HG02981 (cell line): ENCODE measurements at regions not wholly inside any gene's neighbourhood (a gene's known extent, or its start where the extent isn't known, plus 50 kb on each side); places are given as distances from the start of the nearest gene placed in this dataset.
"Not testable (repeated sequence)": the region's sequence is repeated elsewhere in the genome, so short reads cannot be mapped to it uniquely, and the experiment has no call there.

Experiments used
- ATAC-seq: cut with Tn5 transposase; IDR thresholded peaks from one replicate; pipeline ENCODE4 v1.9.1; 2021; ENCODE audit warnings: mild to moderate bottlenecking, moderate library complexity; ENCODE audit not compliant: unreplicated experiment

DNA sequence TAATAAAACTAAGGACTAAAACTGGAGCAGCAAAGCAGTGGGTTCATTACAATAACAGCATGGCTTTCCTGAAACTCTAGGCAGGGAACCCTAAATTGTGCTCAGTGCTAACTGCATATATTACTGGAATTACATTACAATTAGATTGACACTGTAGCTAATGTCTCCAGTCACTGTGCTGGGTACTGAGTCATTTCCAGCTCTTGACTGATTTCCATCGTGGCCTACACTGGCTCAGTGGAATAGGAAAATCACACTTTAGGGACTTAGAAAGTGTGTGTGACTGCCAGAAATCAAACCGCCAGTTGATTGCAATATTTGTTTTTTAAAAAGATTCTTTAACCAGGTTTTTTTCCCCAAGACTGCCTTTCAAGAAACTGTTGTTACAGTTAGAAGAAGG is 1447.4 kb upstream of the GOT2 start:
- ATAC-seq: no peak

DNA sequence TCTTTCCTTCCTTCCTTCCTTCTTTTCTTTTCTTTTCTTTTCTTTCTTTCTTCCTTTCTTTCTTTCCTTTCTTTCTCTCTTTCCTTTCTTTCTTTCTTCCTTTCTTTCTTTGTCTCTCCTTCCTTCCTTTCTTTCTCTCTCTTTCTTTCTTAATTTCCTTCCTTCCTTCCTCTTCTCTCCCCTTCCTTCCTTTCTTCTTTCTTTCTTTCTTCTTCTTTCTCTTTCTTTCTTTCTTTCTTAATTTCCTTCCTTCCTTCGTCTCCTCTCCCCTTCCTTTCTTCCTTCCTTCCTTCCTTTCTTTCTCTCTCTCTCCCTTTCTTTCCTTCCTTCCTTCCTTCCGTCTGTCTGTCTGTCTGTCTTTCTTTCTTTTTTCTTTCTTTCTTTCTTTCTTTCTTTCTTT is 1446.5 kb upstream of the GOT2 start:
- ATAC-seq: no peak

DNA sequence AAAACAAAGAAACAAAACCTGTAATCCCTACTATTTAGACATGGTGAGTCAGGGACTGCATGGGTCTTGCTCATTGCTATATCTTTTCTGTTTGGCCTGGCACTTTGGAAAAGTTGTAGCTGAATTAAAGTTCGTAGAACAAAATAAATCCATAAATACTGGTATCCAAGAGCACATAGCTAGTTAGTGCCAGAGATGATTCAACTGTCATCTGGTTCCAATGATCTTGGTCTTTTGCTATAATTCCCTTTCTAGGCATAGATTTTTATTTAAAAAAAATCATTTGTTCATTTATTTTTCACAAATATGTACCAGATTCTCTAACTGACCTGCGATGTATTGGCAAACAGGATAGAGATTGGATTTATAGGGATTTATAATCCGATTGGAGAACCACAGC is 1436.1 kb upstream of the GOT2 start:
- no peak for ATAC-seq

DNA sequence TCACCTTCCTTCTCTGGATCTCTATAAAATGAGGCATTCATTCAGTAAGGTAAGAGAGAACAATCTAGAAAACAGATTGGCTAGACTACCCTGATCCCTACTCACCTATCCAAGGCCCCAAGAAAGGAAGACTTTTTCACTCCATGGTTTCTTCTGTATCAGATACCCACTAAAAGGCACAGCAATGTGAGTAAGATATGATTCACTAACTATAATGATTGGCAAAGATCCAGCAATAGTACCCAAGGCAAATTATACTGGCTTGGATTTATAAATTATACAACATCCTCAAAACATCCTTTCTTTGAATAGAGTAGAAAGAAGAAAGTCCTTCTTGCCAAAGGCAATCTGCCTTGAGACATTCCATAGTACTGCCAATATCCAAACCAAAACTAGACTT is 1432.0 kb upstream of the GOT2 start:
- no peak for ATAC-seq

DNA sequence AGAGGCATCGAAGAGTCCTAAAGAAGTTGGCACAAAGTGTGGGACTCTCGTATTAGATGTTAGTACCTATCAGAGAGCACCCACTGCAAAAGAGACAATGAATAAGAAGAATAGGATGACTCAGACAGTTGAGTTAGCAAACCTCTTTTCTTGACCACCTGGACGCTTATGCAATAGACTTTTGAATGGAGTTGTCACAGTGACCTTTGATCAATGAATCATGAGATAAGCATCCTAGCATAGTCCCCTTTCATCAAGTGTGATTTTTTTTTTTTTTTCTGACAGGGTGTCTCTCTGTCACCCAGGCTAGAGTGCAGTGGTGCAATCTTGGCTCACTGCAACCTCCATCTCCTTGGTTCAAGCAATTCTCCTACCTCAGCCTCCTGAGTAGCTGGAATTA is 1417.9 kb upstream of the GOT2 start:
- ATAC-seq: no peak

DNA sequence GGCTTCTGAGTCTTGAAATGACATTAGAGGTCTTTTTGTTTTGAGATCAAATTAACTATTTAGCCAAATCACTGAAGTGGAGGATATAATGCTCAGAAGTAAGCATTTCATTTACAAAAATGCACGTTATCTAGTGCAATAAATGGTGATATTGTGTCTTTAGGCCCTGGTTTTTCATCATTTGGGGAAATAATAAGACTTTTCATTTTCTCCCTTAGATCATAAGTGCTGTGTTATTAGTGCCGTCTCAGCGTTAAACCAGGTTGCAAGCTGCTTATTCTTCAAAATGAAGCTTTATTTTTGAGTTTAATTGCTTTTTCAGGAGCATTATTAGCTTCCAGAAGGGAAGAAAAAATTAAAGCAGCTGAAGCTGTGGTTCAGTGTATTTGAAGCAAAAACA is 1416.8 kb upstream of the GOT2 start:
- ATAC-seq: no peak

DNA sequence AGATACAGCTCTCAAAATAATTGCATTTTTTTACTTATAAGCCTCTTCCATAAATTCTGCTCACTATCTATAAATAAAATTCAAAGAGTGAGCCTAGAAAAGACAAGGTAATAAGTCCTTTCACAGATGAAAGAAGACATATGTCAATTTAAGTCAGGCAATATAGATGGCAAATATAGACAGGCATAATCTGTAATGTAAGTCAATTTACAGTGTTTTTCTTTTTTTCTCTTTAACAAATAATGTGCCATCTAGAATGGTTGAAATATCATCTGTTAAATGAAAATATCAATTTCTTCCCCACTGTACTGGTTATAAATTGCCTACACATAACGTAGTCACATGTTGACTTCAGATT is 1409.2 kb upstream of the GOT2 start:
- ATAC-seq: no peak

DNA sequence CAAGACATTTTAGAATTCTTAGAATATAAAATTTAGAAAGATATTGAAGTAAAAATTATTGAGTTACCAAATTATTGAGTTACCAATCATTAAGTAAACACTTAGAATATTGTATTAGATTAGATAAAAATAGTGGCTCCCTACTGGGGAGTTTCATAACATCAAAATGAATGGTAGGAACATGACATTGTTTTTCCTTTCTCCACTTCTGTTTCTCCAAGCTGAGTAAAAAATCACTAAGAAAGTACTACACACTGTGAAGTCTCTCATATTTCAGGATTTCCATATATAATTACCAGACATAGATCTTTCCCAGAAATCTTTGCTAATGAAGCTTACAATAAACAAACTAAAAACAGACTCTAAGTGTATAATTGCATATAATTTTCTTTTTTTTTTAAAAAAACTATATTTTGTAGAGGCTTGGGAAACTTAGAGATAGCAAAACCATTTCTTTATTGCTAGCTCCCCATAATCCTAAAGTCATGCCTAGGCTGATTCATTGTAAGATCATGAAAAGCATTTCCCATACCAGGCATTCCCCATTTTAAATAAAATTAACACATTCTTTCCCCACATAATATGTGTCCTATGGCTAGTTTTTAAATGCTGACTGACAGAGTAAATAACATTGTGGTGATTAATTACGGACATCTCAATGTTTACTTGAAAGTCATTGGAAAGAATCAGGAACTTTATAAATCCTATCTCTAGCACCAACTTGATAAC is 1408.7 kb upstream of the GOT2 start:
- ATAC-seq: no peak

DNA sequence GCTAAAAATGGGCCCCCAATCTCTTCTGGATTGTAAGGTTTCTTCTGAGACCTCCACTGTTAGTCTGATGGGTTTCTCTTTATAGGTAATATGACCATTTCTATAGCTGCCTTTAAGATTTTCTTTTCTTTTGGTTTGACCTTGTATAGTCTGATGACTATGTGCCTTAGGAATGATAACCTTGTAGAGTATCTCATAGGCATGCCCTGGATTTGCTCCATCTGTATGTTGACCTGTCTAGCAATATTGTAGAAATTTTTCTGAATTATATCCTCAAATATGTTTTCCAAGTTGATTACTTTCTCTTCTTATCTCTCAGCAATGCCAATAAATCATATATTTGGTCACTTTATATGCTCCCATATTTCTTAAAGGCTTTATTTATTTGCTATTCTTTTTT is 1403.8 kb upstream of the GOT2 start:
- no peak for ATAC-seq

DNA sequence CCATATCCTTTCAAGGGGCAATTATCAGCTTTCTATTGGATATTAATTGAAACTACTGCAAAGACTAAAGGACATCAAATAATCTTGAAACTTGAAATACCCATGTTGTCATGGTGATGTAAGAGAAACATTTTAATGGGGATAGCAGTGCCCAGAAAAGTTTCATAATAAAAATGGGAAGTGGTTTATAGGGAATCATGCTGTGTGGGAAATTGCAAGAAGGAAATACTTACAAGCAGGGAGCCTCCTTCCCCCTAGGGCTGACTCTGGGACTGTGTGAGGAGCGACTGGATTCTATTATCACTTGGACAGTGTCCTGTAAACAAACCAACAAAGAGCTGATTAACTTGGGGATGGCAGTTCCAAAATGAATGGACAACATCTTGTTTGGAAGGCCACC is 1393.1 kb upstream of the GOT2 start:
- no peak for ATAC-seq

DNA sequence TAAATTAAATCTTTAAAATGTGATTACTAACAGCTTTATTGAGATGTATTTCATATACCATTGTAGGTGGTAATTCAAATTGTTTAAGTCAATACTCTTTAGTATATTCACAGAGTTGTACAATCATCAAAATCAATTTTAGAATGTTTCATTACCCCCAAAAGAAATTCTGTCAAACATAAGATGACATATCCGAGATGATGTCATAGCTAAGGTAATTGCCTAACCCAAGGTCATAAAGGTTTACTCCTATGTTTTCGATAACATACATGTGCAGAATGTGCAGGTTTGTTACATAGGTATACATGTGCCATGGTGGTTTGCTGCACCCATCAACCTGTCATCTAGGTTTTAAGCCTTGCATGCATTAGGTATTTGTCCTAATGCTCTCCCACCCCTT is 1392.0 kb upstream of the GOT2 start:
- ATAC-seq: not testable (repeated sequence)

DNA sequence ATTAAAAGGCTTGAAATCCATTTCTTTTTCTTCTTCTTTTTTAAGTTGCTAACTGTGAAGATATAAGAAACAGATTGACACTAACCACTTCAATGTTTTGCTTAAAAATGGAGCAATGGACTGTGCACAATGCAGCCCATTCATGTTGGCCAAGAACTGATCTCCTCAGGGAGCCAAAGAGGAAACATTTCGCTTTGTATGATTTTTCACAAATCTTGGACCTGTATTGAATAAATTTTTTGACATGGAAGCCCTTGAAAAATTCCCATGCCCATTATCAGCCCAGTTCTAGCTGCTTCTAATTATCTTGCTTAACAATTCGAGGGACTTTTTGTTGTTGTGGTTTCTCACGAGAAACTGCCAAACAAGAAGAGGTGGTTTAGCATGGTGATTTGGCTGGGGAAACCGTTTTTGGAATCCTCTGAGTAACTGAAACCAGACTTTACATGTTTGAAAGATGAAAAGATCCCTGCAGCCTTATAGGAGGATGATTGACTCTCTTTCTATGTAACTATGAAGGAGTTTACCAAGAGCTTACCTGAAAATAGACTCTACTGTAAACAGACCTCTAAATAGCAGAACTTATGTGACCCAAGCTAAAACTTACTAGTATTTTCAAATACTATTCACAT is 1389.4 kb upstream of the GOT2 start:
- no peak for ATAC-seq

DNA sequence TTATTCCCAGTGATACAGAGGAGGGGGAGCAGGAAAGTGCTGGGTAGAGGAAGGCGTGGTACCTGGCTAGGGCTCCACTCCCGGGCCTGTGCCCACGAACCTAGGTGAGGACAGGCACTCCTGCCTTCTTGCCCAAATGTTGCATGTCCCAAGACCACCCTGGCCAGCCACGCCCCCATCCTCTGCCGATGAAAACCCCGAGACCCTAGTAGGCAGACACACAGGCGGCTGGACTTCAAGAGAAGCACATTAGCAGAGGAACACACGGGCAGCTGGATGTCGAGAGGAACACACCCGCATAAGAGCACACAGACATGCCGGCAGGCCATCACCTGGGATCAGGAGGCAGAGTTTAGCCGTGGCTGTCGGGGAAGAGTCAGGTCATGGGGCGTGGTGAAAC is 1386.5 kb upstream of the GOT2 start:
- ATAC-seq: no peak

DNA sequence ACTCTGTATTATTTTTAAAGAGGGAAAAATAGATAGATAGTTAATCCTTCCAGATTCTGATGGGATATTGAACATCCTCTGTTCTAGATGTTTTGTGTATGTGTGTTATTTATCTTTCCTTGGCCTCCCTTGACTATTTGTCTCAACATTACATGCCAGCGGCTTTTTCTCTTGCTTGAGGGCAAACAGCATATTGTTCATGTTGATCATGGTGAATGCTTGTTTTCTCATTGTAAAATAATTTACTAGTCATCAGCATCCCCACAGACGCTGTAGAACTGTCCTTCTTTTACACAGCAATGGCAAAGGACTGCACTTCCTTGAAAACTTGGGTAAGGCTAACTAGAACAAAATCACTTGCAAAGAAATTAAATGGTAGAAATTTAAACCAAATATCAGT is 1376.4 kb upstream of the GOT2 start:
- no peak for ATAC-seq

DNA sequence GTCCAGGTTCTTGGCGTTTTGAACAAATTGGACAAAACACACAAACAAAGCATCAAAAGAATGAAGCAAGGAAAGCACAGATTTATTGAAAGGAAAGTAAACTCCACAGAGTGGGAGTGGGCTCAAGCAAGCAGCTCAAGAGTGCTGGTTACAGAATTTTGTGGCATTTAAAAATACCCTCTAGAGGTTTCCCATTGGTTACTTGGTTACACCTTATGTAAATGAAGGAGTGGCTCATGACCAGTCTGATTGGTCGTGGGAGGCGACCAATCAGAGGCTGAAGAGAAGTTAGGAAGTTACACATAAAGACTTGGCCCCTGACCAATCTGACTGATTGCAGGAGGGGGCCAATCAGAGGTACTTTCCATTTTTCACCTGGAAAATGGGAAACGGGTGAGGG is 1373.8 kb upstream of the GOT2 start:
- ATAC-seq: no peak

DNA sequence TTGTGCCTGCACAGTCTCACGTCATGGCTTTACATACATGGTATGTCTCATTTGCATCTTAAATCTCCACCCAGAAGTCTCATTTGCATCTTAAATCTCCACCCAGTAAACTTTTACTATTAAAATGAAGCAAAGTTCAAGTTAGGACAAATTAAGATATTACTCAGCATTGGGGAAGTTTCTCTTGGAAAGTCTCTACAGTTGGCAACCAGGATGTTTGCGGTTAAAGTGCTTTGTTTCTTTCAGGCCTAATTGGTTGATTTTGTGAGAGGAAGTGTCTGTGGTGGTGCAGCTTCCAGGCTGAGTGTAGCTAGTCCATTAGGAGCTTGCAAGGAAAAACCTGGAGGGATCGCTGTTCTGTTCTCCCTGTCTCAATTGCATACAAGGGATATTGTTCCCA is 1373.3 kb upstream of the GOT2 start:
- ATAC-seq: no peak

DNA sequence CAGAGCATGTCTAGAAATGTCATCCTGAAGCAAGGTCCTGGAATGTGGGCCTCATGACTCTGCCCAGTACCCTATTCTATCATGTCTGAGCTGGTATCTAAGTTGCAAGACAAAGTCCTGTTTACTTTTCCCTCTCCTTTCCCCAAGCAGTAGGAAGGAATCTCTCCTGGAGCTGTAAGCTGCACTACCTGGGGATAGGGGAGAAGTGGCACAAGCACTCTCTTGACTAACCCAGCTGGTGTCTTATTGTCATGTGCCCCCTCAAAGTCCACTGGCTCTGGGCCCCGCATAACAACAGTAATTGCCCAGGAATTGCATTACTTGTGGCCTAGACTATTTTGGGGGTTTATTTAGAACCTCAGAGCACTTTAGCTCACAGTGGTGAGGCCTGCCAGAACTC is 1366.3 kb upstream of the GOT2 start:
- ATAC-seq: no peak

DNA sequence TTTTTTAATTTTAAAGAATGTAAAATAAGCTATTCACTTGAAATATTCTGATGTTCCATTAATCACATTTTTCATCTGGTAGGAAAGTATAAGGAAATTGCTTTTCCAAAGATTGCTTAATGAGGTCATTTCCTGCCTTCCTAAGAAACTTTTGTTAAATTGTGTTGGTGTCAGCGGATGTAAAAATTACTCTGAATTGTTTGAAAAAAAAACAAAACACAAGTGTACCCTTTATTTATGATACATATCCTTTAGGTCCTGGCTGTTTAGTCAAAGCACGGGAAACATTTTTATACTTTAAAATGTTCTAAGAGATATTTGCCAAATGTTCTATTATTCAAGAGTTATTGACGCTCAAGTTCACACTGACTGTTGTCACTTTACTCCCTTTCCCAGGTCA is 1357.4 kb upstream of the GOT2 start:
- ATAC-seq: no peak

DNA sequence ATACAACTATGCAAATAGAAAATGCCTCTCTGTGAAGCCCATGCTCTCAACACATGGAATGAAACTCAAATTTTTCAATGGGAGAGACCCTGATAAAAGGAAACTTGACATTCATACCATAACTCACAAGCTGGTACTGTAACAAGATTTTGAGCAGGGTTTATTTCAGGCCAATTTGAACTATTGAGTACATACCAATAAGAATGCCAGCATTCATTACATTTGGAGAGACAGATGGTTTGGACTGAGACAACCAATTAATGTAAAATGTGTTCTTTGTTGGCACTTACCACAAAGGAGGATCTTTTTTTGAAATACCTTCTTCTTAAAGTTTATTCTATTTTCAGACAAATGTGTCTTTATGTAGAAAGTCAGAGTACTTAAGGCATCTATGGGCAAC is 1357.0 kb upstream of the GOT2 start:
- no peak for ATAC-seq

DNA sequence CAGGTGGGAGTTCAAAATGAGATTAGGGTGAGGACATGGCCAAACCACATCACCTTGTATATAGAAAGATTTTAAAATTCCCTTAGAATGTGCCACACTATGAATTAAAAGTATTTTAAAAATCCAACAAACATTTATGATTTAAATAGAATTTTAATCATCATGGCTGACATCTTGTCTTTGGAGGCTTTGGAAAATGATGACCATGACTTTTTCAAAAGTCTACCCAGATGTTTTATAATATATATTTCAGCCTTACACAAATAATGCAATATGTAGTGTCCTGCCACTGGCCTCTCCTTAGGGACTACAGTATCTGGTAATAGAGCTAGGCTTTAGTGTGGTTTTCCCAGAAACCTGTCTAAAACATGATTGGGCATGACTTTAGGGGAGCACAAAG is 1353.4 kb upstream of the GOT2 start:
- no peak for ATAC-seq

DNA sequence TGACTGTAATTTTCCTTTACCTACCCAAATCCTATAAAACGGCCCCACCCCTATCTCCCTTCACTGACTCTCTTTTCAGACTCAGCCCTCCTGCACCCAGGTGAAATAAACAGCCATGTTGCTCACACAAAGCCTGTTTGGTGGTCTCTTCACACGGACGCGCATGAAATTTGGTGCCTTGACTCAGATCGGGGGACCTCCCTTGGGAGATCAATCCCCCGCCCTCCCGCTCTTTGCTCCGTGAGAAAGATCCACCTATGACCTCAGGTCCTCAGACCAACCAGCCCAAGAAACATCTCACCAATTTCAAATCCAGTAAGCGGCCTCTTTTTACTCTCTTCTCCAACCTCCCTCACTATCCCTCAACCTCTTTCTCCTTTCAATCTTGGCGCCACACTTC is 1344.7 kb upstream of the GOT2 start:
- ATAC-seq: not testable (repeated sequence)

DNA sequence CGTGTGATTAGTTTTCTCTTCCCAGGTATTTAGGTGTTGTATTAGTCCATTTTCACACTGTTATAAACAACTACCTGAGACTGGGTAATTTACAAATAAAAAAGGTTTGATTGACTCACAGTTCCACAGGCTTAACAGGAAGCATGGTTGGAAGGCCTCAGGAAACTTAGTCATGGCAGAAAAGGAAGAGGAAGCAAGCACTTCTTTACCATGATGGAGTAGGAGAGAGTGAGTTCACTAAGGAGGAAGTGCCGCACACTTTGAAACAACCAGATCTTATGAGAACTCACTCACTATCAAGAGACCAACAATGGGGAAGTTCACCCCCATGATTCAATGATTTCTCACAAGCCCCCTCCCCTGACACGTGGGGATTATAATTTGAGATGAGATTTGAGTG is 1343.7 kb upstream of the GOT2 start:
- no peak for ATAC-seq

DNA sequence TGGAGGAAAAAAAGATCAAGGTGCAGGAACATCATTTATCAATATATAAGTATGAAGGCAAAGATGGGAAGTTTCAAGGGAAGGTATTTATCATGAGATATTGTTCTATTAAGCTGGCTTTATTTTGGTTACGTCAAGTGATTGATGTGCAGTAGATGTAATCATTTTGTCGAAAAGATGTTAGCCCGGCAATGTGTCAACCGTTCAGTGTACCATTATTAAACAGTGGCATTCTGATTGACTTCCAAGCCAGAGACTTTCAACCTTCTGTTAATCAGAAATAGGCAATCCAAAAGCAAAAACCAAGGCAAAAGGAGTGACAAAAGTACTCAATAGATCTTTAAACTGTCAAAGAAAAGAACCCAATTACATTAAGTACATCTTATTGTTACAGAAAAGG is 1340.3 kb upstream of the GOT2 start:
- ATAC-seq: no peak
